HCT116 (cell line): ENCODE measurements at regions not wholly inside any gene's neighbourhood (a gene's known extent, or its start where the extent isn't known, plus 50 kb on each side); places are given as distances from the start of the nearest gene placed in this dataset.

Experiments
- ATAC-seq: fragments of 200-7000 bp; cut with Tn5 transposase; 2 replicates; pipeline ENCODE4 v1.9.1; 2020; ENCODE audit warnings: mild to moderate bottlenecking, moderate library complexity
- BruUV-seq: library from RNA; stranded (reverse); fragments of 400-500 nt; replicated peaks from 2 replicates; lab custom pipeline; 2021; lab: Mats Ljungman, UMichigan
- CTCF ChIA-PET: fragments of 300-600 bp; sonication (Branson Sonifier 250); formaldehyde crosslinking; loops from one replicate; lab custom pipeline; 2021; ENCODE audit warnings: antibody characterized with exemption; lab: Charles Lee
- POLR2A ChIA-PET: fragments of 300-600, 350-600 bp; sonication (Branson Sonifier 250); formaldehyde crosslinking; loops from one replicate; lab custom pipeline; 2021; ENCODE audit warnings: antibody characterized with exemption; lab: Charles Lee
- RAD21 ChIA-PET, 2 experiments: fragments of 300-600 bp; sonication (Branson Sonifier 250); formaldehyde crosslinking; loops; one replicate each; lab custom pipeline; 2023; ENCODE audit warnings: low total read pairs in 2 of 2; ENCODE audit not compliant: uncharacterized antibody in 2 of 2, unreplicated experiment in 2 of 2, low non-redundant PET in 1 of 2; lab: Charles Lee
- DNase-seq: peaks from one replicate; pipeline ENCODE4 v3.0.0-alpha.2; 2010; ENCODE audit warnings: low read depth, low spot score
- H2AFZ ChIP-seq: fragments of 200-600 bp; shearing (Covaris generic), sonication (generic); 2 replicates; pipeline ENCODE4 v1.6.1; 2017; ENCODE audit warnings: low read depth, mixed run types, mixed read lengths, antibody characterized with exemption, low read length; ENCODE audit not compliant: poor library complexity, severe bottlenecking
- H3K27ac ChIP-seq: 2 replicates; pipeline ENCODE4 v1.5.1; 2012; ENCODE audit warnings: low read depth, low read length
- H3K27me3 ChIP-seq: fragments of 200-600 bp; sonication (generic); 2 replicates; pipeline ENCODE4 v1.6.1; 2016; ENCODE audit warnings: mixed run types, low read length, mixed read lengths; ENCODE audit not compliant: insufficient read depth
- H3K36me3 ChIP-seq, 2 experiments: fragments of 200-500 bp in 1 of 2; fragments of 200-600 bp in 1 of 2; sonication (Bioruptor generic) in 1 of 2; sonication (generic) in 1 of 2; 2 replicates each; pipeline versions ENCODE4 v1.5.1 to v1.6.1; 2014 to 2016; ENCODE audit warnings: low read length in 2 of 2, inconsistent platforms in 1 of 2, mixed read lengths in 1 of 2, mixed run types in 1 of 2; ENCODE audit not compliant: insufficient read depth in 2 of 2, control insufficient read depth in 1 of 2
- H3K4me1 ChIP-seq, 2 experiments: fragments of 200-600 bp in 1 of 2; sonication (generic) in 1 of 2; 2 replicates each; pipeline versions ENCODE4 v1.5.1 to v1.6.1; 2012 to 2017; ENCODE audit warnings: low read length in 2 of 2, inconsistent platforms in 1 of 2, mild to moderate bottlenecking in 1 of 2, mixed read lengths in 1 of 2, mixed run types in 1 of 2, moderate library complexity in 1 of 2; ENCODE audit not compliant: insufficient read depth in 2 of 2, control insufficient read depth in 1 of 2
- H3K4me2 ChIP-seq: fragments of 200-600 bp; sonication (generic); 2 replicates; pipeline ENCODE4 v1.6.1; 2017; ENCODE audit warnings: mixed run types, low read length, mixed read lengths
- H3K4me3 ChIP-seq, 2 experiments: fragments of 200-600 bp in 1 of 2; sonication (generic) in 1 of 2; replicated peaks in 1 of 2; 2 replicates each; pipeline ENCODE4 v1.5.1; 2011 to 2016; ENCODE audit warnings: low read length in 2 of 2, control low read depth in 1 of 2, low read depth in 1 of 2, mild to moderate bottlenecking in 1 of 2, mixed read lengths in 1 of 2, mixed run types in 1 of 2
- H3K79me2 ChIP-seq: fragments of 200-600 bp; sonication (generic); 2 replicates; pipeline ENCODE4 v1.6.1; 2017; ENCODE audit warnings: mild to moderate bottlenecking, mixed run types, low read length, moderate library complexity, mixed read lengths; ENCODE audit not compliant: insufficient read depth
- H3K9ac ChIP-seq: fragments of 200-600 bp; sonication (generic); 2 replicates; pipeline ENCODE4 v1.6.1; 2016; ENCODE audit warnings: low read length, mixed read lengths
- H3K9me2 ChIP-seq: fragments of 200-600 bp; sonication (generic), shearing (Covaris generic); 2 replicates; pipeline ENCODE4 v1.6.1; 2017; ENCODE audit warnings: mixed run types, mild to moderate bottlenecking, moderate library complexity; ENCODE audit not compliant: insufficient read depth
- H3K9me3 ChIP-seq, 2 experiments: fragments of 200-500 bp in 1 of 2; fragments of 200-600 bp in 1 of 2; sonication (Bioruptor generic) in 1 of 2; sonication (generic) in 1 of 2; 2 replicates each; pipeline ENCODE4 v1.6.1; 2014 to 2017; ENCODE audit warnings: low read length in 2 of 2, mixed read lengths in 2 of 2, inconsistent platforms in 1 of 2, low read depth in 1 of 2, mild to moderate bottlenecking in 1 of 2, mixed run types in 1 of 2, moderate library complexity in 1 of 2; ENCODE audit not compliant: control insufficient read depth in 1 of 2, insufficient read depth in 1 of 2
- H4K20me1 ChIP-seq: fragments of 200-600 bp; sonication (generic), shearing (Covaris generic); 2 replicates; pipeline ENCODE4 v1.6.1; 2017; ENCODE audit warnings: mixed run types, mild to moderate bottlenecking, moderate library complexity; ENCODE audit not compliant: insufficient read depth
- ATF3 ChIP-seq: IDR thresholded peaks from 2 replicates; pipeline ENCODE4 v1.6.1; 2012
- CBX3 ChIP-seq: IDR thresholded peaks from 2 replicates; pipeline ENCODE4 v1.6.1; 2012; ENCODE audit warnings: low read depth
- CEBPB ChIP-seq: IDR thresholded peaks from 2 replicates; pipeline ENCODE4 v1.6.1; 2012; ENCODE audit warnings: low read depth
- CTCF ChIP-seq, 3 experiments: fragments of 200-600 bp in 1 of 3; sonication (generic) in 1 of 3; IDR thresholded peaks in 2 of 3; conservative IDR thresholded peaks in 1 of 3; 2 replicates each; pipeline ENCODE4 v1.5.1; 2012 to 2017; ENCODE audit warnings: low read depth in 2 of 3, low read length in 2 of 3, antibody characterized with exemption in 1 of 3, borderline replicate concordance in 1 of 3, control low read depth in 1 of 3, mild to moderate bottlenecking in 1 of 3, mixed read lengths in 1 of 3, mixed run types in 1 of 3, moderate library complexity in 1 of 3; ENCODE audit not compliant: insufficient read depth in 1 of 3
- EGR1 ChIP-seq: IDR thresholded peaks from 2 replicates; pipeline ENCODE4 v1.6.1; 2012; ENCODE audit warnings: low read depth
- EZH2phosphoT487 ChIP-seq: fragments of 200-600 bp; IDR thresholded peaks from 2 replicates; pipeline ENCODE4 v1.6.1; 2018; ENCODE audit warnings: antibody characterized with exemption, borderline replicate concordance
- FOSL1 ChIP-seq: IDR thresholded peaks from 2 replicates; pipeline ENCODE4 v1.6.1; 2012; ENCODE audit warnings: low read depth
- JUND ChIP-seq: IDR thresholded peaks from 2 replicates; pipeline ENCODE4 v1.6.1; 2012
- MAX ChIP-seq: IDR thresholded peaks from 2 replicates; pipeline ENCODE4 v1.6.1; 2012
- POLR2A ChIP-seq: IDR thresholded peaks from 2 replicates; pipeline ENCODE4 v1.7.0; 2011; ENCODE audit warnings: borderline replicate concordance; ENCODE audit not compliant: insufficient read depth, insufficient read length; ENCODE audit errors: extremely low read depth
- POLR2AphosphoS5 ChIP-seq: IDR thresholded peaks from 2 replicates; pipeline ENCODE4 v1.6.1; 2011; ENCODE audit warnings: mild to moderate bottlenecking, low read depth, low read length, moderate library complexity
- RAD21 ChIP-seq: IDR thresholded peaks from 2 replicates; pipeline ENCODE4 v1.6.1; 2012; ENCODE audit warnings: low read depth, mild to moderate bottlenecking
- REST ChIP-seq: IDR thresholded peaks from 2 replicates; pipeline ENCODE4 v1.6.1; 2012; ENCODE audit warnings: low read depth
- SP1 ChIP-seq: IDR thresholded peaks from 2 replicates; pipeline ENCODE4 v1.6.1; 2012; ENCODE audit warnings: low read depth
- SRF ChIP-seq: IDR thresholded peaks from 2 replicates; pipeline ENCODE4 v1.6.1; 2012; ENCODE audit warnings: low read depth
- TCF7L2 ChIP-seq: IDR thresholded peaks from 2 replicates; pipeline ENCODE4 v1.7.0; 2011; ENCODE audit warnings: borderline replicate concordance, inconsistent platforms; ENCODE audit not compliant: insufficient read depth, insufficient read length; ENCODE audit errors: extremely low read depth
- ZFX ChIP-seq: fragments of 450-650 bp; IDR thresholded peaks from 2 replicates; pipeline ENCODE4 v1.6.1; 2017
- ZNF274 ChIP-seq: fragments of 200-500 bp; sonication (Bioruptor generic); IDR thresholded peaks from 2 replicates; pipeline ENCODE4 v1.6.1; 2014; ENCODE audit warnings: mild to moderate bottlenecking, low read depth, low read length, inconsistent platforms
- intact Hi-C: fragments of 100-400 bp; cut with micrococcal nuclease; formaldehyde crosslinking; loops from 2 replicates; pipeline ENCODE4 v1.10.0; 2022

GRCh38 chr7:68422281-68422680 lies 1176.0 kb upstream of the AUTS2 start:
- POLR2A ChIA-PET = no interaction called here

More at GRCh38 chr7:68422281-68422680, 1176.0 kb upstream of the AUTS2 start:
- Histone ChIP-seq H2AFZ (no peak overlapping the region), H3K9ac (no peak overlapping the region), H3K9me3 (peaks cover 0 to 16% of the 10 kb centered on the region in 2 experiments; a peak in 2 of 4 replicates), H4K20me1 (no peaks in the 10 kb centered on the region), H3K4me1 (no peaks in the 10 kb centered on the region), H3K27me3 (no peaks in the 10 kb centered on the region), H3K4me2 (no peak overlapping the region), H3K79me2 (no peaks in the 10 kb centered on the region), H3K36me3 (no peaks in the 10 kb centered on the region), H3K9me2 (no peaks in the 10 kb centered on the region), H3K4me3 (no peak overlapping the region), H3K27ac (no peak overlapping the region)
- TF ChIP-seq CTCF (IDR thresholded peaks at IDR 0.05 in 2 of 3, conservative IDR thresholded peaks at IDR 0.05 in 1 of 3; ENCODE audit: borderline replicate concordance in 1 of 3, insufficient read depth in 1 of 3, low read depth in 2 of 3, low read length in 2 of 3) (no peak), FOSL1 (no peak), RAD21 (no peak), JUND (no peak), TCF7L2 (no peak), SP1 (no peak), ZFX (no peak), EGR1 (no peak), ATF3 (no peak), EZH2phosphoT487 (no peak), CEBPB (no peak), REST (no peak), ZNF274 (no peak), CBX3 (no peak), MAX (no peak), POLR2AphosphoS5 (no peak), SRF (no peak), POLR2A (no peak)
- intact Hi-C loops = no loop called here
- CTCF ChIA-PET = no interaction called here
- ATAC-seq (no peak), DNase-seq (no peak)
- RAD21 ChIA-PET = no interaction called here
- BruUV-seq = no TSS peak
